Sigmoid colon (tissue), 3 donors: ENCODE measurements at regions not wholly inside any gene's neighbourhood (a gene's known extent, or its start where the extent isn't known, plus 50 kb on each side); places are given as distances from the start of the nearest gene placed in this dataset.

Source experiments
- CTCF ChIP-seq, 4 experiments: fragments of 450-650 bp in 3 of 4; fragments of 200-600 bp in 1 of 4; IDR thresholded peaks; one replicate each; pipeline ENCODE4 v1.5.1; 2016 to 2019; ENCODE audit warnings: antibody characterized with exemption in 4 of 4, mild to moderate bottlenecking in 3 of 4, moderate library complexity in 2 of 4
- POLR2A ChIP-seq, 2 donors: fragments of 450-650 bp; IDR thresholded peaks; one replicate each; pipeline ENCODE4 v1.6.1; 2016; ENCODE audit warnings: antibody characterized with exemption in 2 of 2, mild to moderate bottlenecking in 2 of 2, moderate library complexity in 2 of 2

- TF ChIP-seq CTCF (IDR thresholded peaks at IDR 0.05) (no peak), POLR2A (IDR thresholded peaks at IDR 0.05) (no peak)
Observed at GRCh38 chr1:112320058-112320457, 76.0 kb upstream of the CTTNBP2NL start.
